Fibroblast of lung (primary cell): ENCODE measurements at regions not wholly inside any gene's neighbourhood (a gene's known extent, or its start where the extent isn't known, plus 50 kb on each side); places are given as distances from the start of the nearest gene placed in this dataset.

Experiments used
- EZH2 ChIP-seq: IDR thresholded peaks from 2 replicates; pipeline ENCODE4 v1.5.1; 2012; ENCODE audit warnings: low read length, control low read depth, mild to moderate bottlenecking; ENCODE audit errors: missing control alignments
- TF ChIP-seq, protein P1 (sequence below), 2 donors: IDR thresholded peaks in 1 of 2; conservative IDR thresholded peaks in 1 of 2; 1 replicate in 1 of 2; 2 replicates in 1 of 2; pipeline ENCODE4 v1.5.1; 2011 to 2012; ENCODE audit warnings: low read length in 2 of 2, control low read depth in 1 of 2, inconsistent platforms in 1 of 2, low read depth in 1 of 2, mild to moderate bottlenecking in 1 of 2

DNA sequence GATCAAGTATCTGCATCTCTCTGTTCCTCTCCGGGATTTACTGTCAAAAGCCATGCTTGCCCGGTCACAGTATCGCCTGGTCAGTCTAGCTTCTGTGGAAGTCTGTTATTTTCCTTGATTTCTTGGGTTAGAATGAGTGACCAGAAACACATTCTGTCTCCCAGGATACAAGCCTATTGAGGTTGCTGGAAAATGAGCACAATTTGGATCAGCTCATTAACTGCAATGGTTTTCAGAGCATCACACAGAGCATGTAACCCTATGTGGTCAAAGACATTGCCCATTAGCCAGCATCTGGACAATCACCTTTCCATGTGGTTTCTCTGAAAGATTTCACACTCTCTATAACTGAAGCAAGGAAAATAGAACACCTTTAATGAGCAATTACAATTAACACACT is 124.2 kb upstream of the FAM98A start:
- TF ChIP-seq, protein P1, sequence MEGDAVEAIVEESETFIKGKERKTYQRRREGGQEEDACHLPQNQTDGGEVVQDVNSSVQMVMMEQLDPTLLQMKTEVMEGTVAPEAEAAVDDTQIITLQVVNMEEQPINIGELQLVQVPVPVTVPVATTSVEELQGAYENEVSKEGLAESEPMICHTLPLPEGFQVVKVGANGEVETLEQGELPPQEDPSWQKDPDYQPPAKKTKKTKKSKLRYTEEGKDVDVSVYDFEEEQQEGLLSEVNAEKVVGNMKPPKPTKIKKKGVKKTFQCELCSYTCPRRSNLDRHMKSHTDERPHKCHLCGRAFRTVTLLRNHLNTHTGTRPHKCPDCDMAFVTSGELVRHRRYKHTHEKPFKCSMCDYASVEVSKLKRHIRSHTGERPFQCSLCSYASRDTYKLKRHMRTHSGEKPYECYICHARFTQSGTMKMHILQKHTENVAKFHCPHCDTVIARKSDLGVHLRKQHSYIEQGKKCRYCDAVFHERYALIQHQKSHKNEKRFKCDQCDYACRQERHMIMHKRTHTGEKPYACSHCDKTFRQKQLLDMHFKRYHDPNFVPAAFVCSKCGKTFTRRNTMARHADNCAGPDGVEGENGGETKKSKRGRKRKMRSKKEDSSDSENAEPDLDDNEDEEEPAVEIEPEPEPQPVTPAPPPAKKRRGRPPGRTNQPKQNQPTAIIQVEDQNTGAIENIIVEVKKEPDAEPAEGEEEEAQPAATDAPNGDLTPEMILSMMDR (conservative IDR thresholded peaks at IDR 0.05 in 1 of 2, IDR thresholded peaks at IDR 0.05 in 1 of 2; ENCODE audit: low read depth in 1 of 2, low read length in 2 of 2) = no peak
- no peak for TF ChIP-seq EZH2
